NB4 (cell line): ENCODE measurements at regions not wholly inside any gene's neighbourhood (a gene's known extent, or its start where the extent isn't known, plus 50 kb on each side); places are given as distances from the start of the nearest gene placed in this dataset.

Source experiments
- DNase-seq: peaks from one replicate; pipeline ENCODE4 v3.0.0; 2010; ENCODE audit warnings: low read depth
- H3K4me3 ChIP-seq: one replicate; pipeline ENCODE4 v1.5.1; 2011; ENCODE audit warnings: mild to moderate bottlenecking, low read depth, low read length, moderate library complexity
- CTCF ChIP-seq: IDR thresholded peaks from one replicate; pipeline ENCODE4 v1.5.1; 2012; ENCODE audit warnings: low read depth, low read length
- MAX ChIP-seq: IDR thresholded peaks from 2 replicates; pipeline ENCODE4 v1.6.1; 2011; ENCODE audit warnings: low read depth, low read length
- MYC ChIP-seq: IDR thresholded peaks from 2 replicates; pipeline ENCODE4 v1.6.1; 2011; ENCODE audit warnings: low read depth, low read length
- POLR2A ChIP-seq: IDR thresholded peaks from 2 replicates; pipeline ENCODE4 v1.6.1; 2011; ENCODE audit warnings: mild to moderate bottlenecking; ENCODE audit not compliant: insufficient read length; ENCODE audit errors: extremely low read depth

DNA sequence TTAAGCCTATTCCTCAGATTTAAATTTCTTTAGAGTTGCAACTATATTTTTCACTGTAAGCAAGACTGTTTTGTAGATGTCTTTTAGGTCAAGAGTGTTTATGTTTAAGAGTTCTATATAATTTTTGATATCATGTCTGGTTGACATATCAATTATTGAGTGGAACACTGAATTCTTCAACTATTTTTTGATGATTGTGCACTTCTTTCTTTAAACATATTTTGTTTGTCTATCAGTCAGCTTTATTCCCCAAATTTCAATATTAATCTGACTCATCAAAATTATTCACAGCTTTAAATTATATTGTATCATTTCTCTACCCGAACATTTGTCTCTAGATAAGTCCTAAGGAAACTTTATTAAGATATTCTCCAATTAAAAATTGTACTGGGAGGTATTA is 933.6 kb upstream of the ROBO1 start:
- DNase-seq = no peak
- no peak overlapping the region for H3K4me3 ChIP-seq
- no peak for TF ChIP-seq POLR2A
- no peak for TF ChIP-seq MYC
- TF ChIP-seq MAX = no peak
- no peak for TF ChIP-seq CTCF

- no peak for TF ChIP-seq CTCF
- TF ChIP-seq POLR2A = no peak
- TF ChIP-seq MAX = no peak
- no peak for TF ChIP-seq MYC
- no peak for DNase-seq
- no peak overlapping the region for H3K4me3 ChIP-seq
Observed at GRCh38 chr3:80697291-80697690, 929.5 kb upstream of the ROBO1 start.

GRCh38 chr3:80696280-80696679 is 928.5 kb upstream of the ROBO1 start:
- no peak for DNase-seq
- no peak overlapping the region for H3K4me3 ChIP-seq

DNA sequence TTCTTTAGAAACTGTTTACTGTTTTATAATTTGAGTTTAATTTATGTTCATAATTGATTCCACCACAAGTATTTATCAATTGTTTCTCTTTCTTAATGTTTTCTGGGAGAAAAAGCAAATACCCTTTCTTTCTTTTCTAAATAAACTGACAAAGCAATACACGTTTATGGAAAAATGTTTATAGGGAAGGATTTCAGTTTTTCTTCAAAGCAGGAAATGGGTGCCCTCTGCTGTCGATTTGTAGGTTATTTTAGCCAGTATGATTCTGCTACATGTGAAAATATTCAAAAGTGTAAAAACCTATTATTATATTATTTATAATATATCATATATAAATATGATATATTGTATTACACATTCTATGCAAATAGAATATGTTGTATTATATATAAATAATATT is 921.0 kb upstream of the ROBO1 start:
- peak; percentile 11 for DNase-seq
- H3K4me3 ChIP-seq = no peak overlapping the region
- no peak for TF ChIP-seq MAX
- TF ChIP-seq CTCF = no peak
- TF ChIP-seq POLR2A = no peak
- TF ChIP-seq MYC = no peak

More at GRCh38 chr3:80696280-80696679, 928.5 kb upstream of the ROBO1 start:
- TF ChIP-seq CTCF = no peak
- no peak for TF ChIP-seq MAX
- TF ChIP-seq MYC = no peak
- no peak for TF ChIP-seq POLR2A

DNA sequence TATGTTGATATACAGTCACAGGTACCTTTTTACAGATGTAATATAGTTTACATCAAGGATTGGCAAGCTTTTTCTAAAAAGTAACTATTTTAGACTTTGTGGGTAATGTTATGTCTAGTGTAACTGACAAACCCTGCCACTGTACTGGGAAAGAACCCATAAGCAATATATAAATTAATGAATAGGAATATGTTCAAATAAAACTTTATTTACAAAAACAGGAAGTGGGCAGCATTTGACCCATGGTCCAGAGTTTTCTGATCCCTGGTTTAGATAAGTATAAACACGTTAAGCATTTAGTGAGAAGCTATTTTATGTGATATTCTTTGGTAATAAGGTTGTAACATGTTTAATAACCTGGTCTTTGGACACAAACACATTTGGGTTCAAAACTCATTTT is 915.2 kb upstream of the ROBO1 start:
- no peak for DNase-seq
- TF ChIP-seq POLR2A = no peak
- TF ChIP-seq CTCF = no peak
- TF ChIP-seq MAX = no peak
- no peak overlapping the region for H3K4me3 ChIP-seq

DNA sequence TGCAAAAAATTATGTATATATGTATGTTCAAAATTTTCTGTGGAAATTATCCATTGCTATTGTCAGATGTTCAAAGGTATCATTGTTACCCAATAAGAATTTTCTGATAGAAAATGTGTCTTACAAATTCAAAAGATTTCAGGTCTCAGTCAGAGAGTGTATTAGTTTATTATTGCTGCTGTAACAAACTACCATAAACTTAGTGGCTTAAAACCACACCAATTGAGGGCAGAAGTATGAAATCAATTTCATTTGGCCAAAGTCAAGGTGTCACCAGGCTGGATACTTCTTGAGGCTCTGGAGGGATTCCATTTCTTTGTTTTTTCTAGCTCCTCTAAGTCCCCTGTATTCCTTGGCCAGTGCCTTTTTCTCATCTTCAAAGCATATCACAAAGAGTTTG is 914.4 kb upstream of the ROBO1 start:
- DNase-seq = no peak
- TF ChIP-seq CTCF = no peak
- TF ChIP-seq POLR2A = no peak
- no peak for TF ChIP-seq MAX
- TF ChIP-seq MYC = no peak
- H3K4me3 ChIP-seq = no peak overlapping the region
